Caco-2 (cell line): ENCODE measurements at regions not wholly inside any gene's neighbourhood (a gene's known extent, or its start where the extent isn't known, plus 50 kb on each side); places are given as distances from the start of the nearest gene placed in this dataset.
"Not testable (repeated sequence)": the region's sequence is repeated elsewhere in the genome, so short reads cannot be mapped to it uniquely, and the experiment has no call there.

Experiments
- BruUV-seq: library from RNA; stranded (reverse); fragments of 400-500 nt; replicated peaks from 2 replicates; lab custom pipeline; 2021; lab: Mats Ljungman, UMichigan
- CTCF ChIA-PET: fragments of 300-600 bp; sonication (Branson Sonifier 250); formaldehyde crosslinking; loops from one replicate; lab custom pipeline; 2022; ENCODE audit warnings: antibody characterized with exemption; lab: Charles Lee
- POLR2A ChIA-PET: fragments of 300-600 bp; sonication (Branson Sonifier 250); formaldehyde crosslinking; loops from one replicate; lab custom pipeline; 2022; ENCODE audit warnings: antibody characterized with exemption; lab: Charles Lee
- DNase-seq, 2 experiments: peaks; one replicate each; pipeline versions ENCODE4 v3.0.0 to v3.0.0-alpha.2; 2020 to 2022
- H3K27me3 ChIP-seq: replicated peaks from 2 replicates; pipeline ENCODE4 v1.6.0; 2011; ENCODE audit warnings: low read length; ENCODE audit not compliant: control insufficient read depth, insufficient read depth
- H3K36me3 ChIP-seq: 2 replicates; pipeline ENCODE4 v1.5.1; 2011; ENCODE audit warnings: low read length; ENCODE audit not compliant: control insufficient read depth, insufficient read depth
- H3K4me1 ChIP-seq: fragments of 250-450 bp; sonication (Bioruptor Pico); 2 replicates; pipeline ENCODE4 v1.5.1; 2020; ENCODE audit warnings: mild to moderate bottlenecking
- H3K4me3 ChIP-seq: 2 replicates; pipeline ENCODE4 v1.5.1; 2011; ENCODE audit warnings: low read depth, mild to moderate bottlenecking, control low read depth, low read length
- H3K9me3 ChIP-seq: fragments of 250-450 bp; sonication (Bioruptor Pico); 2 replicates; pipeline ENCODE4 v1.5.1; 2020; ENCODE audit warnings: mild to moderate bottlenecking, moderate library complexity
- H3K27ac Mint-ChIP-seq: one replicate; pipeline ENCODE4 v1.8.0; 2022; ENCODE audit warnings: mixed read lengths; ENCODE audit not compliant: unreplicated experiment
- H3K27me3 Mint-ChIP-seq: one replicate; pipeline ENCODE4 v1.8.0; 2022; ENCODE audit warnings: mixed read lengths; ENCODE audit not compliant: insufficient read depth, unreplicated experiment
- H3K36me3 Mint-ChIP-seq: one replicate; pipeline ENCODE4 v1.8.0; 2022; ENCODE audit warnings: mild to moderate bottlenecking, mixed read lengths; ENCODE audit not compliant: insufficient read depth, unreplicated experiment
- H3K4me1 Mint-ChIP-seq: one replicate; pipeline ENCODE4 v1.8.0; 2022; ENCODE audit warnings: low read depth, mixed read lengths; ENCODE audit not compliant: unreplicated experiment
- H3K4me3 Mint-ChIP-seq: one replicate; pipeline ENCODE4 v1.8.0; 2022; ENCODE audit warnings: mild to moderate bottlenecking, moderate library complexity, mixed read lengths; ENCODE audit not compliant: unreplicated experiment
- H3K9me3 Mint-ChIP-seq: one replicate; pipeline ENCODE4 v1.8.0; 2022; ENCODE audit warnings: mixed read lengths; ENCODE audit not compliant: unreplicated experiment
- CTCF ChIP-seq, 2 experiments: fragments of 200-600 bp in 1 of 2; IDR thresholded peaks; 1 replicate in 1 of 2; 2 replicates in 1 of 2; pipeline versions ENCODE4 v1.5.1 to v1.8.0; 2011 to 2022; ENCODE audit warnings: antibody characterized with exemption in 1 of 2, control low read depth in 1 of 2, inconsistent platforms in 1 of 2, low read depth in 1 of 2, low read length in 1 of 2, mild to moderate bottlenecking in 1 of 2, moderate library complexity in 1 of 2; ENCODE audit not compliant: insufficient read depth in 1 of 2, severe bottlenecking in 1 of 2, unreplicated experiment in 1 of 2
- intact Hi-C: fragments of 100-400 bp; cut with micrococcal nuclease; formaldehyde crosslinking; loops from one replicate; pipeline ENCODE4 v1.10.0; 2022; ENCODE audit not compliant: unreplicated experiment

- Mint-ChIP-seq H3K9me3 (no peaks in the 10 kb centered on the region), H3K4me3 (no peak overlapping the region), H3K4me1 (no peaks in the 10 kb centered on the region), H3K36me3 (no peaks in the 10 kb centered on the region), H3K27me3 (no peaks in the 10 kb centered on the region), H3K27ac (no peak overlapping the region)
- POLR2A ChIA-PET, result no interaction called here
- Histone ChIP-seq H3K4me1 (no peaks in the 10 kb centered on the region), H3K36me3 (no peaks in the 10 kb centered on the region), H3K9me3 (no peaks in the 10 kb centered on the region), H3K27me3 (no peaks in the 10 kb centered on the region), H3K4me3 (no peak overlapping the region)
- intact Hi-C loops, result no loop called here
- DNase-seq, result no peak
- no TSS peak for BruUV-seq
- CTCF ChIA-PET, result no interaction called here
- TF ChIP-seq CTCF (IDR thresholded peaks at IDR 0.05; ENCODE audit: insufficient read depth in 1 of 2, low read depth in 1 of 2, low read length in 1 of 2, severe bottlenecking in 1 of 2, unreplicated experiment in 1 of 2), result no peak
Observed at GRCh38 chr11:3434976-3435375, 56.0 kb upstream of the ZNF195 start.

- H3K4me3 Mint-ChIP-seq, H3K27me3 ChIP-seq, BruUV-seq, intact Hi-C loops, H3K9me3 Mint-ChIP-seq, H3K4me3 ChIP-seq, H3K36me3 ChIP-seq, H3K9me3 ChIP-seq, H3K4me1 ChIP-seq, H3K4me1 Mint-ChIP-seq, POLR2A ChIA-PET, H3K27me3 Mint-ChIP-seq, DNase-seq, CTCF ChIA-PET, H3K27ac Mint-ChIP-seq, H3K36me3 Mint-ChIP-seq: not testable (repeated sequence)
Observed at GRCh38 chr11:3429191-3429590, 50.2 kb upstream of the ZNF195 start.
